K562 (cell line): ENCODE measurements at regions not wholly inside any gene's neighbourhood (a gene's known extent, or its start where the extent isn't known, plus 50 kb on each side); places are given as distances from the start of the nearest gene placed in this dataset.

Experiments used
- BRD4 ChIP-seq: fragments of 200-600 bp; sonication (generic); IDR thresholded peaks from 2 replicates; pipeline ENCODE4 v1.6.1; 2017; ENCODE audit warnings: inconsistent platforms
- CAMTA2 ChIP-seq: fragments of 250-450 bp; sonication (Bioruptor Pico); conservative IDR thresholded peaks from 2 replicates; pipeline ENCODE4 v1.5.1; 2022
- KAT8 ChIP-seq: fragments of 450-650 bp; IDR thresholded peaks from 2 replicates; pipeline ENCODE4 v1.6.1; 2016; ENCODE audit warnings: low read depth, mild to moderate bottlenecking
- NRF1 ChIP-seq, 2 experiments: fragments of 450-650 bp; IDR thresholded peaks in 1 of 2; conservative IDR thresholded peaks in 1 of 2; 2 replicates each; pipeline ENCODE4 v1.6.1; 2014; ENCODE audit warnings: mild to moderate bottlenecking in 2 of 2
- TRIM28 ChIP-seq: fragments of 450-650 bp; IDR thresholded peaks from 2 replicates; pipeline ENCODE4 v1.6.1; 2017
- ZFP1 ChIP-seq: fragments of 450-650 bp; formaldehyde crosslinking; IDR thresholded peaks from 2 replicates; pipeline ENCODE4 v1.4.0; 2020; ENCODE audit warnings: mild to moderate bottlenecking, mixed read lengths
- TF ChIP-seq, protein P1 (sequence below): fragments of 450-650 bp; IDR thresholded peaks from 2 replicates; pipeline ENCODE4 v1.6.1; 2018; ENCODE audit not compliant: partially characterized antibody
- TF ChIP-seq, protein P2 (sequence below), 3 experiments: IDR thresholded peaks in 2 of 3; conservative IDR thresholded peaks in 1 of 3; 2 replicates each; pipeline ENCODE4 v1.5.1; 2011 to 2012; ENCODE audit warnings: low read length in 3 of 3, mild to moderate bottlenecking in 3 of 3, control low read depth in 2 of 3, improper control_type of control experiment in 1 of 3, inconsistent platforms in 1 of 3, low read depth in 1 of 3, mixed read lengths in 1 of 3, moderate library complexity in 1 of 3; ENCODE audit not compliant: insufficient read depth in 2 of 3
- TF ChIP-seq, protein P3 (sequence below): sonication (generic); formaldehyde crosslinking; IDR thresholded peaks from 2 replicates; pipeline ENCODE4 v1.9.0; 2022; ENCODE audit warnings: mild to moderate bottlenecking, missing genetic modification reagents

DNA sequence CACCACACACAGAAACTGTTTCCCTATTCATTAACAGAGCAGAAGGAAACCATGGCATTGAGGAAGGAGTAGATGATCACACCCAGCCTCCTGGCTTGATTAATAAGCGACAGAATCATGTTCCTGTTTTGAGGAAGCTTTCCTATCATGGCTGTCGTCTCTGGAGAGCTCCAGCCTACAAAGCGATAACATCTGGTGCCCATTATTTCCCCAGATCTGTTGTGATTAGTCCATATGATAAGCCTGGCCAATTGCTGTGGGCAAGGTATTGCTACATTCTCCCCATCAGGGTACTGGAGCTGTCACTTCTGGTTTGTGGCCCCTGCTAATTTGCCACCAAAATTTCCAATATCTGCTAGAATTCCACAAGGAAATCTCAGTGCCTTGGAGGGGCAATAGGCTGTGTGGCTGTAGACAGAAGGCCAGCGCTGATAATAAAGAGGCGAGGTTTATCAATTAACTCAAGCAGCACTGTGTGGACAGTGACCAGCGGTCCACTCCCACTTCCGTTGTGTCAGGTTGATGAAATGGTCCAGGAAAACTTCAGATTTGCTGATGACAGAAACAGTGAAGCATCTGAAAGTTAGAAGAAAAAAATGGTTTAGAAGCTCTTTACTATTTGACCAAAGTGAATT lies 66.4 kb downstream of the OLIG3 start:
- no peak for TF ChIP-seq ZFP1 (CRISPR knock-in tag)
- no peak for TF ChIP-seq TRIM28
- TF ChIP-seq BRD4 = no peak
- no peak for TF ChIP-seq KAT8
- TF ChIP-seq CAMTA2 (CRISPR knock-in tag) = no peak
- TF ChIP-seq, protein P1, sequence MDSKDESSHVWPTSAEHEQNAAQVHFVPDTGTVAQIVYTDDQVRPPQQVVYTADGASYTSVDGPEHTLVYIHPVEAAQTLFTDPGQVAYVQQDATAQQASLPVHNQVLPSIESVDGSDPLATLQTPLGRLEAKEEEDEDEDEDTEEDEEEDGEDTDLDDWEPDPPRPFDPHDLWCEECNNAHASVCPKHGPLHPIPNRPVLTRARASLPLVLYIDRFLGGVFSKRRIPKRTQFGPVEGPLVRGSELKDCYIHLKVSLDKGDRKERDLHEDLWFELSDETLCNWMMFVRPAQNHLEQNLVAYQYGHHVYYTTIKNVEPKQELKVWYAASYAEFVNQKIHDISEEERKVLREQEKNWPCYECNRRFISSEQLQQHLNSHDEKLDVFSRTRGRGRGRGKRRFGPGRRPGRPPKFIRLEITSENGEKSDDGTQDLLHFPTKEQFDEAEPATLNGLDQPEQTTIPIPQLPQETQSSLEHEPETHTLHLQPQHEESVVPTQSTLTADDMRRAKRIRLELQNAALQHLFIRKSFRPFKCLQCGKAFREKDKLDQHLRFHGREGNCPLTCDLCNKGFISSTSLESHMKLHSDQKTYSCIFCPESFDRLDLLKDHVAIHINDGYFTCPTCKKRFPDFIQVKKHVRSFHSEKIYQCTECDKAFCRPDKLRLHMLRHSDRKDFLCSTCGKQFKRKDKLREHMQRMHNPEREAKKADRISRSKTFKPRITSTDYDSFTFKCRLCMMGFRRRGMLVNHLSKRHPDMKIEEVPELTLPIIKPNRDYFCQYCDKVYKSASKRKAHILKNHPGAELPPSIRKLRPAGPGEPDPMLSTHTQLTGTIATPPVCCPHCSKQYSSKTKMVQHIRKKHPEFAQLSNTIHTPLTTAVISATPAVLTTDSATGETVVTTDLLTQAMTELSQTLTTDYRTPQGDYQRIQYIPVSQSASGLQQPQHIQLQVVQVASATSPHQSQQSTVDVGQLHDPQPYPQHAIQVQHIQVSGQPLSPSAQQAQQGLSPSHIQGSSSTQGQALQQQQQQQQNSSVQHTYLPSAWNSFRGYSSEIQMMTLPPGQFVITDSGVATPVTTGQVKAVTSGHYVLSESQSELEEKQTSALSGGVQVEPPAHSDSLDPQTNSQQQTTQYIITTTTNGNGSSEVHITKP = no peak
- TF ChIP-seq, protein P2, sequence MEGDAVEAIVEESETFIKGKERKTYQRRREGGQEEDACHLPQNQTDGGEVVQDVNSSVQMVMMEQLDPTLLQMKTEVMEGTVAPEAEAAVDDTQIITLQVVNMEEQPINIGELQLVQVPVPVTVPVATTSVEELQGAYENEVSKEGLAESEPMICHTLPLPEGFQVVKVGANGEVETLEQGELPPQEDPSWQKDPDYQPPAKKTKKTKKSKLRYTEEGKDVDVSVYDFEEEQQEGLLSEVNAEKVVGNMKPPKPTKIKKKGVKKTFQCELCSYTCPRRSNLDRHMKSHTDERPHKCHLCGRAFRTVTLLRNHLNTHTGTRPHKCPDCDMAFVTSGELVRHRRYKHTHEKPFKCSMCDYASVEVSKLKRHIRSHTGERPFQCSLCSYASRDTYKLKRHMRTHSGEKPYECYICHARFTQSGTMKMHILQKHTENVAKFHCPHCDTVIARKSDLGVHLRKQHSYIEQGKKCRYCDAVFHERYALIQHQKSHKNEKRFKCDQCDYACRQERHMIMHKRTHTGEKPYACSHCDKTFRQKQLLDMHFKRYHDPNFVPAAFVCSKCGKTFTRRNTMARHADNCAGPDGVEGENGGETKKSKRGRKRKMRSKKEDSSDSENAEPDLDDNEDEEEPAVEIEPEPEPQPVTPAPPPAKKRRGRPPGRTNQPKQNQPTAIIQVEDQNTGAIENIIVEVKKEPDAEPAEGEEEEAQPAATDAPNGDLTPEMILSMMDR (IDR thresholded peaks at IDR 0.05 in 2 of 3, conservative IDR thresholded peaks at IDR 0.05 in 1 of 3; ENCODE audit: insufficient read depth in 2 of 3, low read depth in 1 of 3, low read length in 3 of 3) = no peak
- no peak for TF ChIP-seq NRF1 (conservative IDR thresholded peaks at IDR 0.05 in 1 of 2, IDR thresholded peaks at IDR 0.05 in 1 of 2)
- TF ChIP-seq, protein P3, sequence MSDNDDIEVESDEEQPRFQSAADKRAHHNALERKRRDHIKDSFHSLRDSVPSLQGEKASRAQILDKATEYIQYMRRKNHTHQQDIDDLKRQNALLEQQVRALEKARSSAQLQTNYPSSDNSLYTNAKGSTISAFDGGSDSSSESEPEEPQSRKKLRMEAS (CRISPR knock-in tag) = no peak
